ENCODE measurements at regions not wholly inside any gene's neighbourhood (a gene's known extent, or its start where the extent isn't known, plus 50 kb on each side); places are given as distances from the start of the nearest gene placed in this dataset.
A peak's percentile ranks its signal among the peaks of the same experiment; 100 is the strongest.

DNA sequence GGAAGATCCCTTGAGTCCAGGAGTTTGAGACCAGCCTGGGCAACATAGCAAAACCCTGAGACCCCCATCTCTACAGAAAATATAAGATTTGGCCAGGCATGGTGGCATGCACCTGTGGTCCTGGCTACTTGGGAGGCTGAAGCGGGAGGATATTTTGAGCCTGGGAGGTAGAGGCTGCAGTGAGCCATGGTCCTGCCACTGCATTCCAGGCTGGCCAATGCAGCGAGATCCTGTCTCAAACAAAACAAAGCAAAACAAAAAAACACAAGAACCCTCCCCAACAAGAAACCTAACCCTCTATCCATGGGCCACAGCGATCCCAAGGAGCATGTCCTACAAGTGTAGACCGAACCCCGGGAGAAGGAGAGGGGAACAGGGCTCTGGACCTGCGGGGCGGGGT lies 133.3 kb downstream of the MGAT5B start:
- no peak for DNase-seq (ENCODE audit: low spot score)

DNA sequence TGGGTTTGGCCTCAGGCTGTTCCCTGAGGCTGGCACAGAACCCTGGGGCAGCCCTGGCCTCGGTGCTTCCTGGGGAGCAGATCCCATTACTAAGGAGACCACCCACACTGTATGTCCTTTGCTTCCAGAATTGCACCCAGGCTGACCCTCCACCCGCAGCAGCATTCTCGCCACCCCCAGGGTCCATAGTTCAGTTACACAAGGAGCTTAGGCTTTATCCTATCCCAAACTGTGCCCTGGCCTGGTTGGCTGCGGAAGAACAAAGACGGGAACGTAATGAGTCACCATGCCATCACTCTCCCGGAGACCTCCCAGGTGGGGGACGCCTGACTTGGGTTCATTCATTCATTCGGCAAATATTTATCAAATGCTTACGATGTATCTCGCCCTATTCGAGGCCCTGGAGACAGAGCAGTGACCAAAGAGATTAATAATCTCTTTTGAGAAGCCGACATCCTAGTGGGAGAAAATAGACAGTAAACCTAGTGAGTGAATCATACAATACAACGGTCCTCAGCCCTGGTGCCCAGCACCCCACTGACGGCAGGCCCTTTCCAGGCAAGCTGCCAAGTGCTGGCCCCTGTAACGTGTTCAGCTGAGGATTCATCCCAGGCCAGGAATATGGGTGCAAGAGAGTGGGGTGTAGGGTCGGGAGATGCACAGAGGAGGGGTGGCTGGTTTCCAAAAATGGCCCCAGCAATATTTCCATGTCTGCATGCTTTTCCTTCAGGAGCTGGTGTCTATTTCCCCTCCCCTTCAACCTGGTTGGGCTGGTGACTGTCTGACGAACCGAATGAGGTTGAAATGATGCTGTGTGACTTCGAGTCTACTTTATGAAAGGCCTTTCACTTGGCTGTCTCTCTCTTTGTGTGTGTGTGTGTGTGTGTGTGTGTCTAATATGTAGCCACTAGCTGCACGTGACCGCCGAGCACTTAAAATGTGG lies 134.2 kb downstream of the MGAT5B start:
- no peak for DNase-seq (ENCODE audit: low spot score)

DNA sequence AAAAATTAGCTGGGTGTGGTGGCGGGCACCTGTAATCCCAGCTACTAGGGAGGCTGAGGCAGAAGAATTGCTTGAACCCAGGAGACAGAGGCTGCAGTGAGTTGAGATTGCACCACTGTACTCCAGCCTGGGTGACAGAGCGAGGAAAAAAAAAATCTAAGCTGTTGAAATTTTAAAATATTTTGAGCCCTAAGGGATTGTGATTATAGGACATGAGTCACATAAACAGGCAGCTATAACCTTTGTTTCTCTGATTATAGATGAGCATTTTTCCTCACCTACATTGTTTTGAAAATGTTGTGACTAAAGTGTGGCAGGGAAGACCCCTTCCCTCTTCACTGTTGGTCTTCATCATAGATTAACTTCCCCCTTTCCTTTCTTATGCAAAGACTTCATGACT lies 135.5 kb downstream of the MGAT5B start:
- DNase-seq (ENCODE audit: low spot score): no peak

DNA sequence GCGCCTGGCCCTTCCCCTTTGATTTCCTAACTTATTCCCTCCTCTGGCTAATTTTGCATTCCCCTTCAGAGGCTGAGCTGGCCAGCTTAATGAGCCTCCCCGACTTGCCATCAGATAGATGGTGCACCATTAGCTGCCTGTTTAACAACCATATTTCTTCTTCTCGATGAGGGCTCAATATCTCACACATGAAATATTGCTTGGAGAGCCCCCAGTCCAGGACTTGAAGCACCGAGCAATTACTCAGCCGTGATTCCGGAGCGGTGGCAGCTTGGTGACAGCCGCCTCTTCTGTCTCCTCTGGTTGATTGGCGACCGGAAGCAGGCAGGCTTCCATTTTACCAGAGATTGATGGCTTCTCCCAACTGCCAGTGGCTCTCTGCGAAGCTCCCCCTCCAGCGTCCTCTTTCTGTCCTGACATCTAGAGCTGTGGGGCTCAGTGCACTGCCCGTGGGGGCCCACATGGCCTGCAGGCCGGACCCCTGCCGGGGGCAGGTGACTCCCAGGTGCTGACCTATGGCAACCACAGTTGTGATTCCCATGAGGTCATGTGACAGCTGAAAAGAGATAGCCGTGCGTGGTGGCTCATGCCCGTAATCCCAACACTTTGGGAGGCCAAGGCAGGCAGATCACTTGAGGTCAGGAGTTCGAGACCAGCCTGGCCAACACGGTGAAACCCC lies 133.7 kb upstream of the SEC14L1 start:
- no peak for DNase-seq (ENCODE audit: low spot score)

DNA sequence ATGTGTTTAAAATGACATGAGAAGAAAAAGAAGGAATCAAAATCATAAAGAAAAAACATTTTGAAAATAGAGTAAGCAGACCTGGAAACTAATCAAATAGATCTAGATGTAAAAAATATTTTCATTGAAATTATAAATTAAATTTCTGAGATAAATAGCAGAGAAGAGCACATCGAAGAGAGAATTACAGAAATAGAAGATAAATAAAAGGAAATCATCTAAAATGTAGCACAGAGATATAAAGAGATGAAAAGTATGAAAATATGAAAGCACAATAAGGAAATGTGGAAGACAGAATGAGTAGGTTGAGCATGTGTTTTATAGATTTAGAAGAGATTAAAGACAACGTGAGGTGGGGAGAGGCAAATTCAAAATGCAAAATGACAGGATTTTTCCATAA lies 130.9 kb upstream of the SEC14L1 start:
- no peak for DNase-seq (ENCODE audit: low spot score)

DNA sequence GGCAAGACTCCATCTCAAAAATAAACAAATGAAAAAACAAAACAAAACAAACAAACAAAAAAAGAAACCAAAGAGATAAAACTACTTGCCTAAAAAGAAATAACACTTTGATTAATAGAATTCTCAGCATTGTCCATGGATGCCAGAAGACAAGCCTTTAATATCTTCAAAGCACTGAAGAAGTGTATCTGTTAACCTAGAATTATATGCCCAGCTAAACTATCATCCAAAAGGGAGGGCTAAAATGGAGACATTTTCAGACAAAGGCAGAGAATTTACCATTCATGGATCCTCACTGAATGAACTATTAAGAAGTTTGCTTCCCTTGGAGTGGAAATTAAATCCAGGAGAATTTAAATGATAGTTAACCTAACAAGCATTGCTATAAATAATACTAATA lies 130.1 kb upstream of the SEC14L1 start:
- no peak for DNase-seq (ENCODE audit: low spot score)

DNA sequence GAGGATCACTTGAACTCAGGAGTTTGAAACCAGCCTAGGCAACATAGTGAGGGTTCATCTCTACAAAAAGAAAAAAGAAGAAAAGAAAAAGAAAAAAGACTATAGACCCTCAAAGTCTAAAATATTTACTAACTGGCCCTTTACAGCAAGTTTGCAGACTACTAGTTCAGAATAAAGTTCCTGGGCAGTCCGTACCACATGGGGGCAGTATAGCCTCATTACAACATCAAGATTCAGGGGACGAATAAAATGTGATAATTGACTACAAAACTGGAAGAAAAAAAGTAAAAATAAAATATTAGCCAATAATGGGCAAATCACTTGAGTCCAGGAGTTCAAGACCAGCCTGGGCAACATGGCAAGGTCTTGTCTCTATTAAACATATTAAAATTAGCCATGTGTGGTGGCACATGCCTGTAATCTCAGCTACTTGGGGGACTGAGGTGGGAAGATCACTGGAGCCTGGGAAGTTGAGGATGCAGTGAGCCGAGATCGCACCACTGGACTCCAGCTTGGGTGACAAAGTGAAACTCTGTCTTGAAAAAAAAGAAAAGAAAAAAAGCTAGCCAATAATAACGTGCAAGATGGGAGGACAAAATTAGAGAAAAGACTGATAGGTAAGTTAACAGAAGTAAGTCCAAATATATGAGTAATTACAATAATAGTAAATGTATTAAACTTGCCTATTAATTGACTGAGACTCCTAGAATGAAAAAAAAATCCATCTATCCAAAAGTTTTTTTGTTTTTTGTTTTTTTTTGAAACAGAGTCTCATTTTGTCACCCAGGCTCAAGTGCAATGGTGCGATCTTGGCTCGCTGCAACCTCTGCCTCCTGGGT lies 129.4 kb upstream of the SEC14L1 start:
- DNase-seq (ENCODE audit: low spot score): peak; percentile 27

DNA sequence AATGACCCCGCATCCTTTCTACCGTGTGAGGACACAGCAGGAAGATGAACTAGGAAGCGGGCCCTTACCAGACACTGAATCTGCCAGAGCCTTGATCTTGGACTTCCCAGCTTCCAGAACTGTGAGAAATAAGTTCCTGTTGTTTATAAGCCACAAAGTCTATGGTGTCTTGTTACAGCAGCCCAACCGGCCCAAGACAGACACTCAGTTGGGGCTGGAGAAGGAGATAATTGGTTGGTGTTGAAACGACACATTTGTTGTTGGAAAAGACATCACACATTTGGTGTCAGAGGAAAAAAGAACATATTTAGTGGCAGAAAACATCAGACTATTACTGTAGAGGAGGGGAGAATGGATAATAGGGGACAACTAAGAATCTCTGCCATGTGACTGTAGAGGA lies 122.3 kb upstream of the SEC14L1 start:
- no peak for DNase-seq (ENCODE audit: low spot score)

DNA sequence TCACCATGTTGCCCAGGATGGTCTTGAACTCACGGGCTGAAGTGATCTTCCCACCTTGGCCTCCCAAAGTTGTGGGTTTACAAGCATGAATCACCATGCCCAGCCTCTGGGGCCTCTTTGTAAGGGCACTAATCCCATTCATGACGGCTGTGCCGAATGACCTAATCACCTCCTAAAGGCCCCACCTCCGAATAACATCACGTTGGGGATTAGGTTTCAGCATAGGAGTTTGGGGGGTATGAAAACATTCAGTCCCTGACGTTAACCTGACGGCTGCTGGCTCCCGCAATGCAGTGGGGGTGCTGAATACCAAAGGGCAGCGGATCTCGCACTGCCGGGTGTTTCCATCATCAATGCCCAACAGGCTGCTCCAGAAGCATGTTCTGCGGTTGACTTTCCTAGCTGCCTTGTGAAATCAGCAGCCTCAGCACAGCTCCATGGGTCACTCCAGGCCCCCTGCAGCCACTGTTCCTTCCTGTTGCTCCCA lies 120.8 kb upstream of the SEC14L1 start:
- DNase-seq (ENCODE audit: low spot score): no peak

DNA sequence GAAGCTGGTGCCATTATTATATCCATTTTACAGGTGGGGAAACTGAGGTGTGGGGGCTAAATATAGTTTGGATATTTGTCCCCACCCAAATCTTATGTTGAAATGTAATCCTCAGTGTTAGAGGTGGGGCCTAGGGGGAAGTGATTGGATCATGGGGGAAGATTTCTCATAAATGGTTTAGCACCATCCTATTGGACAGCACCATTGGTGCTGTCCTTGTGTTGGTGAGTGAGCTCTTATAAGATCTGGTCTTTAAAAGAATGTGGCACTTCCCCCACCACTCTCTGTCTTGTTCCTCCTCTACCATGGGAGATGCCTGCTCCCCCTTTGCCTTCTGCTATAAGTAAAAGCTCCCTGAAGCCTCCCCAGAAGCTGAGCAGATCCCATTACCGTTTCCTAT lies 119.8 kb upstream of the SEC14L1 start:
- DNase-seq (ENCODE audit: low spot score): no peak

DNA sequence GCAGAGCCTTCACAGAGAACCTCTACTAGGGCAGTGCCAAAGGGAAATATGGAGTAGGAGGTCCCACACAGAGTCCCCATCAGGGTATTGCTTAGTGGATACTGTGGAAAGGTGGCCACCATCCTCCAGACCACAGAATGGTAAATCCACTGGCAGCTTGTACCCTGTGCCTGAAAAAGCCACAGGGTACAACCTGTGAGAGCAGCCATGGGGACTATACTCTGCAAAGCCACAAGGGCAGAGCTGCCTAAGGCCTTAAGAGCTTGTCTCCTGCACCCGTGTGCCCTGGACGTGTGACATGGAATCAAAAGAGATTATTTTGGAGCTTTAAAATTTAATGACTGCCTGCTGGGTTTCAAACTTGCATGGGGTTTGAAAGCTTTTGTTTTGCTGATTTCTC lies 118.0 kb upstream of the SEC14L1 start:
- DNase-seq (ENCODE audit: low spot score): no peak

DNA sequence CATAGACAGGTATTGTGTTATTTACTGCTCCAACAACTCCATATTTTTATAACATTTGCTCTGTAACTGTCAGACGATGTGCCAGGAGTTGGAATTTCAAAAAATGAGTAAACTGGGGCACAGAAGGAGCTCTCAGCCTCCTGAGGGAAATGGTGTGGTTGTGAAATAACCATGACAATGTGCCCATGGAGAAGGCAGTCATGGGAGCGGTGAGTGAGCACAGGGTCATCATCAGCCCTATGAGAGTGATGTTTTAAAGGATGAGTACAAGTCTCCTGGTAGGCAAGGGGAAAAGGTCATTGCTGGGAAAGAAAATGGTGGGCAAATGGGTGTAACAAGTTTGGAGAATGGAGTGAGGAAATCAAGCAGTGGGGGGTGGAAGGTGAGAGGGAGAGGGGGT lies 115.0 kb upstream of the SEC14L1 start:
- no peak for DNase-seq (ENCODE audit: low spot score)

DNA sequence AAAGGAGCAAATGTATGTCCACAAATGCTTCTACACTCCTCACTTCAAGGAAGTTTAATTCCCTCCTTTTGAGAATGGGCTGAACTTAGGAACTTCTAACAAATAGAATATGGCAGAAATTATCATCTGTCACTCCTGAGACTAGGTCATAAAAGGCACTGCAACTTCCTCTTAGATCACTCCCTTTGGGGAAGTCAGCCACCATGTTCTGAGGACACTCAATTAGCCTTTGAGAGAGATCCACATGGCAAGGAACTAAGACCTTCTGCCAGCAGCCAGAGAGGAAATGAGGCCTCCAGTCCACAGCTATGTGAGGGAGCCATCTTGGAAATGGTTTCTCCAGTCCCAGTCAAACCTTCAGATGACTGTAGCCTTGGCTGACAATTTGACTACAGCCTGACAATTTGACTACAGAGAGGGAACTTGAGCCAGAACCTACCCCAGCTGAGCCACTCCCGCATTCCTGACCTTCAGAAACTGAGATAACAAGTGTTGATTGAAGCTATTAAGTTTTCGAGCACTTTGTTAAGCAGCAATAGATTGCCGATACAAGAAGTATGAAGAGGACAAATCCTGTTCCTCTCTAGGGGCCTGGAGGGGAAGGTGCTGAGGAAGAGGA lies 113.4 kb upstream of the SEC14L1 start:
- no peak for DNase-seq (ENCODE audit: low spot score)

DNA sequence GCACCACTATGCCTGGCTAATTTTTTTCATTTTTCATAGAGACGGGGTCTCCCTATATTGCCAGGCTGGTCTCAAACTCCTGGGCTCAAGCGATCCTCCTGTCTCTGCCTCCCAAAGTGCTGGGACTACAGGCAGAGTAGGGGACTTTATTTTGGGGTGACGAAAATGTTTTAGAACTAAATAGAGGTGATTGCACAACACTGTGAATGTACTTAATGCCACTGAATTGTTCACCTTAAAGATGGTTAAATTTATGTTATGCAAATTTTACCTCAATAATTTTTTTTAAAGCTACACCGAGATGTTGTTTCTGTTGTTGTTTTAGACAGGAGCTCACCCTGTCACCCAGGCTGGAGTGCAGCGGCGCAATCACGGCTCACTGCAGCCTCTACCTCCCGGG lies 111.9 kb upstream of the SEC14L1 start:
- DNase-seq (ENCODE audit: low spot score): no peak

DNA sequence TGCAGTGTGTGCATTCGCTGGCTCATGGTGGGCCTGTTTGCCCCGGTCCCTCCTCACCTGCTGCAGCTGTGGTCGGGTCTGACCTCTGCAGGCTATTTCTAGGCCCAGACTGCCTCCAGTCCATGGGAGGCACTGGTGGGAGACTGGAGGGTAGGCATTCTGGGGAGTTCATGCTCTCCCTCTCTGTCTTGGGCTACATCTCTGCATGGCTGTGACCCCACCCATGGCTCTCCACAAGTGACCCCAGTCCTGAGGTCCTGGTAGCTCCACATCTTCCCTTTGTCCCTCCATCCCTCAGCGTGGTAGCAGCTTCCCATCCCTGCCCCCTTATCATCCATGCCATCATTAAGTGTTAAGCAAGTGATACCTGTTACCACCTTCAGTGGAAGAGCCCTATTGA lies 107.8 kb upstream of the SEC14L1 start:
- no peak for DNase-seq (ENCODE audit: low spot score)

DNA sequence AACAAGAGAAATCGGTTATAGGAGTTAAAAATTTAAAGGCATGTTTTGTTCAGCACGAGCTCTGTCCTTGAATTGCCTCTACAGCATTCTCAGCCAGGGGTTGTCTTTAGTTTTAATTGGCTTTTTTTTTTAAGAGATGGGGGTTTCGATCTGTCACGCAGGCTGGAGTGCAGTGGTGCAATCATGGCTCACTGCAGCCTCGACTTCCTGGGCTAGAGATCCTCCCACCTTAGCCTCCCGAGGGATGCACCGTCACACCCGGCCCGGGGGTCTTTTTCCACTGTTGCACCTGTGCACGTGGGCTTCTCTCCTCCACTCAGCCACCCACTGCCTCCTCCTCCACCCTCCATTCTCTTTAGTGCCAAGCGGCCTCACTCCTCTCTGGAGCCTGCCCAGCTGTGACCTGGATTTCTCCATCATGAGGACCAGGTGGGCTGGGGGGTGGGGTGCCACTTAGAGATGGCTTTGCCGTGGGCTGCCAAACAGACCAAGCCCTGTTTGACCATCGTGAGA lies 106.8 kb upstream of the SEC14L1 start:
- DNase-seq (ENCODE audit: low spot score): no peak

DNA sequence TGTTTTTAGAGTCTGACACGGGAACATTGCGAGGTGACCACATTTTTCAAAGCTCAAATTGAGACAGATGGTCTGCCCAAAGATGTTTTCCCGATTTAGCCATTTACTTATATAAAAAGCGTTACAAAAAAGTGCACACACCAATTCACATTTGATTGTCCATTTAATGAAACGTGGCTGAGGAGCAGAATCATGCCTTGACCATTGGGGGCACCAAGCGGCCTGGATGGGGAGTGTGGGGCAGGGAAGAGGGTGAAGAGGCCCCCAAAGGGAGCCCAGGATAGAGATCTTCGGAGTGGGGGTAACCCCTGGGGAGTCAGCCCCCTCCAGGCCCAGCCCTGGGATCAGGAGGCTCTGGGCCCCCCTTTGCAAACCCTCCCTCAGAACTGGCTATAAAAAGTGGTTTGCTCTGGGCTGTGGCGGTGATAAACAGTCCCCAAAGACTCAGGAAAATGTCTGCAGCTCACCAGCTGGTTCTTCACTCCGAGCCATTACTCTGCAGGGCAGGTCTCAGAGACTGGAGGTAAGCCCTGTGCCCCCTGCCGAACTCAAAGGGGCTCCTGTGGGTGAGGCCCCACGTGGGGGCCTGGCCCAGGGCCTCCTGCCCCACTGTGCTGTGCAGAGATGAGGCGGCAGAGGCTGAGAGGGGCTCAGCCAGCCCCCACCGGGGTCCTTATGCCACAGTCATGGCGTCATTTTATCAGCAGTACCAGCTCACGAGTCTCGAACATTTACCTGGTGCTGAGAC lies 105.9 kb upstream of the SEC14L1 start:
- no peak for DNase-seq (ENCODE audit: low spot score)

DNA sequence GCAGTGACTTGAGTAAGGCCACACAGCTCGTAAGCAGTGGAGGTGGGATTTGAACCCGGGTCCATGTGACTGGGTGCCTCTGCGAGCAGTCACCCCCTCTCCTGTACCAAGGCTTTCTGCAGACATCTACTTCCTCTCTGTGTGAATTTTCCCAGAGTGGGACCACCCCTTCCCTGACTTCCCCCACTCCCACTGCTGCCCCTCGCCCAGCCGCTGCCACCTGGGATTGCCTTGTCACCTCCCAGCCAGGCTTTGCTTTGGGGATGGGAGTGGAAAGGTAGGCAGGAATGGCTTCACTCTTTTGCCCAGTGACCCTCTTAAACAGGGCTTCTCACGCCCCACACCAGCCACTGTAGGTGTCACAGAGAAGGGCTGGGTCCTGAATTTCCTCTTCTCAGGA lies 105.2 kb upstream of the SEC14L1 start:
- no peak for DNase-seq (ENCODE audit: low spot score)

DNA sequence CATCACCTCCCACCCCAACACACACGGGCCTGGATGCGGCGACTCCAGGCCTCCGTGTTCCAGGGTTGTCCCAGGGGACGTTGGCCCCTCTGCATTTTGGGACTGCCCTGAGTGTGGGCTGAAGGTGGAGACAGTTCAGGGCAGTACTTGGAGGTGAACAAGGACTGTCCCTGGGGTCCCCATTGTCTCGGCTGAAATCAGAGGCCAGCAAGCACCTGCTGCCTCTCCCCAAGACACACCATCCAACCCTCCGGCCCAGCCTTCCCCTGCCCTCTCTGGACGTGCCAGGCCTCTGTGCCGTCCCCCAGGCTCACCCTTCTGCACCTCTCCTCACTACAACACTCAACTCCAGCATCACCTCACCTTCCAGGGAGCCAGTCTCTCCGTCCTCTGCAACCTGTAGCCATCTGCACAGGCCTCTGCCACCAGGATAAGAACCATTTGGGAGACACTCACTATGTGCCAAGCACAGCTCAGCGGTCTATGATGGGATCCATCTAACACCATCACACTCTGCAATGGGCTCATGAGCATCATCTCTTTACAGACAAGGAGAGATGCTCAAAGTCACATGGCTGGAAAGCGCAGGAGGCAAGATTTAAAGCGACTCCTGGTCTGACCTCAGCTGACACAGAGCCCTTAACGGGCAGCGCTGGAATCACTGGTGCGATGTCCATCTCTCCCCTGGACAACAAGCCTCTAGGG lies 104.5 kb upstream of the SEC14L1 start:
- DNase-seq (ENCODE audit: low spot score): no peak

DNA sequence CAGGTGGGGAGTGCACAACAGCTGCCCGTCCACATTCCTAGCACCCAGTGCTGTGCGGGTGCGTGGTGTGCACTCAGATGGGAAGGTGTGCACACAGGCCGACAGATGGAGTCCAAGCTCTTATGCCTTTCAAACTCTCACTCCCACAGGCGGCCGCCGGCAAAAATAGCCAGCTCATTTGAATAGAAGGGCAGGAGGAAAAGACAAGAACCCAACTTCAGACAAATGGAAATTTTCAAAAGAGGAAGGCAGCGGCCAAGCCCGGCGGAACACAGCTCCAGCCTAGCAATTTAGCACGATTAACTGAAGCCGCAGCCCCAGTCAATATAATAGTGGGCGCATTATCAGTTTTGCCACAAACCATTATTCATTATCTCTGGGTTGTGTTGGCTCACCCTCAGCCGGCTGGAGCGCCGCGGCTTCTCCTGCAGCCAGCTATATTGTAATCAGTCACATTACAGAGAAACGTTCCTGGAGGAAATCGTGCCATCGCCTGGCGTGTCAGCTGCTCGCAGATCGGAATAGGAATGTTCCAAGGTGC lies 103.9 kb upstream of the SEC14L1 start:
- peak; percentile 13 for DNase-seq (ENCODE audit: low spot score)

Data from Ammon's horn (tissue), 1 donor.